OCI-LY7 (cell line): ENCODE measurements at regions not wholly inside any gene's neighbourhood (a gene's known extent, or its start where the extent isn't known, plus 50 kb on each side); places are given as distances from the start of the nearest gene placed in this dataset.

Experiments
- EZH2phosphoT487 ChIP-seq: fragments of 200-600 bp; sonication (generic); IDR thresholded peaks from 2 replicates; pipeline ENCODE4 v1.6.1; 2018; ENCODE audit warnings: low read depth, borderline replicate concordance, mild to moderate bottlenecking, mixed run types, antibody characterized with exemption, low read length, moderate library complexity, mixed read lengths
- TF ChIP-seq, protein P1 (sequence below): fragments of 200-600 bp; sonication (generic); conservative IDR thresholded peaks from 2 replicates; pipeline ENCODE4 v1.5.1; 2014; ENCODE audit warnings: mild to moderate bottlenecking, antibody characterized with exemption, low read length, moderate library complexity, mixed read lengths

GRCh38 chr4:136000246-136000645 lies 1532.0 kb downstream of the PCDH18 start:
- TF ChIP-seq, protein P1, sequence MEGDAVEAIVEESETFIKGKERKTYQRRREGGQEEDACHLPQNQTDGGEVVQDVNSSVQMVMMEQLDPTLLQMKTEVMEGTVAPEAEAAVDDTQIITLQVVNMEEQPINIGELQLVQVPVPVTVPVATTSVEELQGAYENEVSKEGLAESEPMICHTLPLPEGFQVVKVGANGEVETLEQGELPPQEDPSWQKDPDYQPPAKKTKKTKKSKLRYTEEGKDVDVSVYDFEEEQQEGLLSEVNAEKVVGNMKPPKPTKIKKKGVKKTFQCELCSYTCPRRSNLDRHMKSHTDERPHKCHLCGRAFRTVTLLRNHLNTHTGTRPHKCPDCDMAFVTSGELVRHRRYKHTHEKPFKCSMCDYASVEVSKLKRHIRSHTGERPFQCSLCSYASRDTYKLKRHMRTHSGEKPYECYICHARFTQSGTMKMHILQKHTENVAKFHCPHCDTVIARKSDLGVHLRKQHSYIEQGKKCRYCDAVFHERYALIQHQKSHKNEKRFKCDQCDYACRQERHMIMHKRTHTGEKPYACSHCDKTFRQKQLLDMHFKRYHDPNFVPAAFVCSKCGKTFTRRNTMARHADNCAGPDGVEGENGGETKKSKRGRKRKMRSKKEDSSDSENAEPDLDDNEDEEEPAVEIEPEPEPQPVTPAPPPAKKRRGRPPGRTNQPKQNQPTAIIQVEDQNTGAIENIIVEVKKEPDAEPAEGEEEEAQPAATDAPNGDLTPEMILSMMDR: no peak
- no peak for TF ChIP-seq EZH2phosphoT487
